H9 (cell line): ENCODE measurements at regions not wholly inside any gene's neighbourhood (a gene's known extent, or its start where the extent isn't known, plus 50 kb on each side); places are given as distances from the start of the nearest gene placed in this dataset.
A peak's percentile ranks its signal among the peaks of the same experiment; 100 is the strongest.

ENCODE experiments used
- DNase-seq: peaks from one replicate; pipeline ENCODE4 v3.0.0-alpha.2; 2017
- H2AFZ ChIP-seq: one replicate; pipeline ENCODE4 v1.6.1; 2013; ENCODE audit warnings: mild to moderate bottlenecking, low read length, control low read depth, moderate library complexity
- H2AK5ac ChIP-seq: 2 replicates; pipeline ENCODE4 v1.6.1; 2013; ENCODE audit warnings: low read length, control low read depth, mixed read lengths; ENCODE audit not compliant: insufficient read length
- H2BK120ac ChIP-seq: one replicate; pipeline ENCODE4 v1.6.1; 2013; ENCODE audit warnings: low read depth, mild to moderate bottlenecking, low read length, control low read depth, inconsistent platforms; ENCODE audit not compliant: poor library complexity, severe bottlenecking
- H2BK12ac ChIP-seq: 2 replicates; pipeline ENCODE4 v1.6.1; 2013; ENCODE audit warnings: low read length, control low read depth, mixed read lengths, low read depth; ENCODE audit not compliant: insufficient read length
- H2BK15ac ChIP-seq: 2 replicates; pipeline ENCODE4 v1.6.1; 2013; ENCODE audit warnings: low read depth, low read length, control low read depth
- H2BK20ac ChIP-seq: one replicate; pipeline ENCODE4 v1.6.1; 2013; ENCODE audit warnings: low read depth, mild to moderate bottlenecking, low read length, control low read depth, inconsistent platforms; ENCODE audit not compliant: poor library complexity, severe bottlenecking
- H2BK5ac ChIP-seq: 2 replicates; pipeline ENCODE4 v1.6.1; 2013; ENCODE audit warnings: low read length, control low read depth, mixed read lengths; ENCODE audit not compliant: insufficient read length
- H3K14ac ChIP-seq: 2 replicates; pipeline ENCODE4 v1.6.1; 2013; ENCODE audit warnings: low read length, control low read depth; ENCODE audit not compliant: insufficient read depth
- H3K18ac ChIP-seq: 2 replicates; pipeline ENCODE4 v1.6.1; 2013; ENCODE audit warnings: low read depth, mild to moderate bottlenecking, mixed read lengths, low read length, control low read depth; ENCODE audit not compliant: insufficient read length
- H3K23ac ChIP-seq: 2 replicates; pipeline ENCODE4 v1.6.1; 2013; ENCODE audit warnings: low read length, control low read depth, mixed read lengths, low read depth; ENCODE audit not compliant: insufficient read length
- H3K23me2 ChIP-seq: 2 replicates; pipeline ENCODE4 v1.6.1; 2013; ENCODE audit warnings: low read depth, mild to moderate bottlenecking, mixed read lengths, low read length, control low read depth; ENCODE audit not compliant: insufficient read length, poor library complexity, severe bottlenecking
- H3K27ac ChIP-seq: 2 replicates; pipeline ENCODE4 v1.5.1; 2013; ENCODE audit warnings: low read length, control low read depth, mixed read lengths, low read depth; ENCODE audit not compliant: insufficient read length
- H3K27me3 ChIP-seq: 2 replicates; pipeline ENCODE4 v1.6.1; 2013; ENCODE audit warnings: low read length, control low read depth, inconsistent platforms; ENCODE audit not compliant: insufficient read depth
- H3K4ac ChIP-seq: 2 replicates; pipeline ENCODE4 v1.6.1; 2013; ENCODE audit warnings: low read depth, mild to moderate bottlenecking, control low read depth, inconsistent platforms, low read length, moderate library complexity
- H3K4me1 ChIP-seq: 2 replicates; pipeline ENCODE4 v1.6.1; 2013; ENCODE audit warnings: low read length, control low read depth, inconsistent platforms; ENCODE audit not compliant: insufficient read depth
- H3K4me2 ChIP-seq: 2 replicates; pipeline ENCODE4 v1.6.1; 2013; ENCODE audit warnings: low read length, control low read depth, mixed read lengths; ENCODE audit not compliant: insufficient read length, insufficient read depth
- H3K56ac ChIP-seq: 2 replicates; pipeline ENCODE4 v1.6.1; 2013; ENCODE audit warnings: low read depth, mild to moderate bottlenecking, mixed read lengths, low read length, control low read depth; ENCODE audit not compliant: insufficient read length
- H3K79me1 ChIP-seq: 2 replicates; pipeline ENCODE4 v1.6.1; 2013; ENCODE audit warnings: low read depth, mild to moderate bottlenecking, moderate library complexity, low read length, control low read depth, inconsistent platforms; ENCODE audit not compliant: insufficient read depth, poor library complexity, severe bottlenecking
- H3K79me2 ChIP-seq: 2 replicates; pipeline ENCODE4 v1.6.1; 2013; ENCODE audit warnings: low read length, control low read depth, inconsistent platforms; ENCODE audit not compliant: insufficient read depth
- H3K9ac ChIP-seq: 2 replicates; pipeline ENCODE4 v1.6.1; 2013; ENCODE audit warnings: low read length, control low read depth, mixed read lengths; ENCODE audit not compliant: insufficient read length; ENCODE audit errors: extremely low read depth
- H3K9me3 ChIP-seq: one replicate; pipeline ENCODE4 v1.6.1; 2013; ENCODE audit warnings: low read depth, low read length, inconsistent platforms; ENCODE audit not compliant: control insufficient read depth
- H3T11ph ChIP-seq: one replicate; pipeline ENCODE4 v1.6.1; 2013; ENCODE audit warnings: mild to moderate bottlenecking, low read length, control low read depth, inconsistent platforms
- H4K20me1 ChIP-seq: one replicate; pipeline ENCODE4 v1.6.1; 2013; ENCODE audit not compliant: control insufficient read depth, insufficient read length, insufficient read depth
- H4K5ac ChIP-seq: 2 replicates; pipeline ENCODE4 v1.6.1; 2013; ENCODE audit warnings: low read depth, mild to moderate bottlenecking, mixed read lengths, low read length, control low read depth; ENCODE audit not compliant: insufficient read length
- H4K8ac ChIP-seq: replicated peaks from 2 replicates; pipeline ENCODE4 v1.6.1; 2013; ENCODE audit warnings: low read length, control low read depth, mixed read lengths, low read depth; ENCODE audit not compliant: insufficient read length
- H4K91ac ChIP-seq: 2 replicates; pipeline ENCODE4 v1.6.1; 2013; ENCODE audit warnings: low read depth, mild to moderate bottlenecking, moderate library complexity, mixed read lengths, low read length, control low read depth; ENCODE audit not compliant: insufficient read length
- H3K27ac Mint-ChIP-seq, 3 experiments: 2 replicates in 2 of 3; 3 replicates in 1 of 3; pipeline ENCODE4 v1.8.0; 2020 to 2021; ENCODE audit warnings: mixed read lengths in 3 of 3, mild to moderate bottlenecking in 1 of 3, moderate library complexity in 1 of 3
- H3K27me3 Mint-ChIP-seq: 2 replicates; pipeline ENCODE4 v1.8.0; 2021; ENCODE audit warnings: low read depth, mild to moderate bottlenecking, moderate library complexity, mixed read lengths
- H3K36me3 Mint-ChIP-seq, 3 experiments: 2 replicates in 2 of 3; 3 replicates in 1 of 3; pipeline ENCODE4 v1.8.0; 2020 to 2021; ENCODE audit warnings: low read depth in 3 of 3, mixed read lengths in 3 of 3; ENCODE audit not compliant: insufficient read depth in 1 of 3
- H3K4me1 Mint-ChIP-seq, 2 experiments: 2 replicates each; pipeline ENCODE4 v1.8.0; 2020; ENCODE audit warnings: mixed read lengths in 2 of 2
- H3K4me3 Mint-ChIP-seq, 2 experiments: 2 replicates in 1 of 2; 3 replicates in 1 of 2; pipeline ENCODE4 v1.8.0; 2020 to 2021; ENCODE audit warnings: mild to moderate bottlenecking in 2 of 2, mixed read lengths in 2 of 2, moderate library complexity in 1 of 2
- H3K9me3 Mint-ChIP-seq, 2 experiments: 2 replicates in 1 of 2; 3 replicates in 1 of 2; pipeline ENCODE4 v1.8.0; 2020; ENCODE audit warnings: mild to moderate bottlenecking in 2 of 2, mixed read lengths in 2 of 2, moderate library complexity in 1 of 2
- WGBS: extraction: QIAGEN DNeasy Blood & Tissue Kit; methylation state at CpG from one replicate; pipeline ENCODE4 v1.1.7; 2013; ENCODE audit warnings: missing lambda C conversion rate, low lambda C conversion rate, mixed read lengths; ENCODE audit not compliant: insufficient read length; ENCODE audit errors: extremely low coverage; 5-methylcytosine and 5-hydroxymethylcytosine counted together
- TF ChIP-seq, protein P1 (sequence below): fragments of 200-600 bp; sonication (generic); conservative IDR thresholded peaks from 3 replicates; pipeline ENCODE4 v1.8.0; 2021; ENCODE audit warnings: antibody characterized with exemption, mild to moderate bottlenecking

DNA sequence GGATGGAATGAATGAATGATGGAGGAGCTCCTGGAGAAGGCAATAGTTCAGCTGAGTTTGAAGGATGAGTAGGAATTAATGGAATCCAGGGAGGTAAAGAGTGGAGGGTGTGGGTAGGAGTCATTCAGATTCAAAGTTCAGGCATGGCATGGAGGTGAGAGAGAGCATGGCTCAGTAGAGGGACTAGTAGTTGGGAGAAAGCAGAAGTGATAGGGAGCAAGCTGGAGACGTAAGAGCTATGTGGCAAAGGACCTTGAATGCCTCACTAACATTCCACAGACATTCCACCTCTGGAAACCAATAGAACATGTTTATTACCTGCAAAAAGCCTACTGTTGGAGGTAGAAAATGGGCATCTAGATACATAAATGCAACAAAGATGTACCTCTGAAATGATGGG, 170.1 kb downstream of the HAUS1 start:
- Mint-ChIP-seq H3K27me3 (no peaks in the 10 kb centered on the region), H3K36me3 (no peaks in the 10 kb centered on the region), H3K9me3 (no peaks in the 10 kb centered on the region), H3K4me3 (no peak overlapping the region), H3K27ac (peak overlapping the region in 1 of 3 experiments; percentile 11; a peak in 1 of 7 replicates), H3K4me1 (peaks cover 29 to 32% of the 10 kb centered on the region in 2 experiments)
- H3K27ac ChIP-seq = no peak overlapping the region
- no peak for DNase-seq
- no peak overlapping the region for H4K8ac ChIP-seq
- no peak overlapping the region for H3K4me2 ChIP-seq
- no peak overlapping the region for H4K5ac ChIP-seq
- no peak overlapping the region for H3T11ph ChIP-seq
- no CpG with 5 or more reads among the region's 1 CpG for WGBS
- H2BK15ac ChIP-seq = no peak overlapping the region
- no peaks in the 10 kb centered on the region for H3K27me3 ChIP-seq
- H4K91ac ChIP-seq = no peak overlapping the region
- H3K14ac ChIP-seq = no peak overlapping the region
- no peak overlapping the region for H2AFZ ChIP-seq
- no peak overlapping the region for H3K9ac ChIP-seq
- H3K23ac ChIP-seq = no peak overlapping the region
- H3K56ac ChIP-seq = no peak overlapping the region
- no peak overlapping the region for H2BK5ac ChIP-seq
- no peak overlapping the region for H2BK20ac ChIP-seq
- no peak overlapping the region for H2AK5ac ChIP-seq
- no peaks in the 10 kb centered on the region for H4K20me1 ChIP-seq
- H3K23me2 ChIP-seq = no peaks in the 10 kb centered on the region
- no peaks in the 10 kb centered on the region for H3K79me1 ChIP-seq
- no peaks in the 10 kb centered on the region for H3K9me3 ChIP-seq
- no peak overlapping the region for H2BK12ac ChIP-seq
- no peak overlapping the region for H3K4ac ChIP-seq
- peaks cover 10% of the 10 kb centered on the region; the same call in 1 of the 2 replicates for H3K4me1 ChIP-seq
- no peak overlapping the region for H2BK120ac ChIP-seq
- H3K79me2 ChIP-seq = no peaks in the 10 kb centered on the region; the same call in 1 of the 2 replicates
- H3K18ac ChIP-seq = no peak overlapping the region
- TF ChIP-seq, protein P1, sequence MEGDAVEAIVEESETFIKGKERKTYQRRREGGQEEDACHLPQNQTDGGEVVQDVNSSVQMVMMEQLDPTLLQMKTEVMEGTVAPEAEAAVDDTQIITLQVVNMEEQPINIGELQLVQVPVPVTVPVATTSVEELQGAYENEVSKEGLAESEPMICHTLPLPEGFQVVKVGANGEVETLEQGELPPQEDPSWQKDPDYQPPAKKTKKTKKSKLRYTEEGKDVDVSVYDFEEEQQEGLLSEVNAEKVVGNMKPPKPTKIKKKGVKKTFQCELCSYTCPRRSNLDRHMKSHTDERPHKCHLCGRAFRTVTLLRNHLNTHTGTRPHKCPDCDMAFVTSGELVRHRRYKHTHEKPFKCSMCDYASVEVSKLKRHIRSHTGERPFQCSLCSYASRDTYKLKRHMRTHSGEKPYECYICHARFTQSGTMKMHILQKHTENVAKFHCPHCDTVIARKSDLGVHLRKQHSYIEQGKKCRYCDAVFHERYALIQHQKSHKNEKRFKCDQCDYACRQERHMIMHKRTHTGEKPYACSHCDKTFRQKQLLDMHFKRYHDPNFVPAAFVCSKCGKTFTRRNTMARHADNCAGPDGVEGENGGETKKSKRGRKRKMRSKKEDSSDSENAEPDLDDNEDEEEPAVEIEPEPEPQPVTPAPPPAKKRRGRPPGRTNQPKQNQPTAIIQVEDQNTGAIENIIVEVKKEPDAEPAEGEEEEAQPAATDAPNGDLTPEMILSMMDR = no peak
